ENCODE measurements at regions not wholly inside any gene's neighbourhood (a gene's known extent, or its start where the extent isn't known, plus 50 kb on each side); places are given as distances from the start of the nearest gene placed in this dataset.

DNA sequence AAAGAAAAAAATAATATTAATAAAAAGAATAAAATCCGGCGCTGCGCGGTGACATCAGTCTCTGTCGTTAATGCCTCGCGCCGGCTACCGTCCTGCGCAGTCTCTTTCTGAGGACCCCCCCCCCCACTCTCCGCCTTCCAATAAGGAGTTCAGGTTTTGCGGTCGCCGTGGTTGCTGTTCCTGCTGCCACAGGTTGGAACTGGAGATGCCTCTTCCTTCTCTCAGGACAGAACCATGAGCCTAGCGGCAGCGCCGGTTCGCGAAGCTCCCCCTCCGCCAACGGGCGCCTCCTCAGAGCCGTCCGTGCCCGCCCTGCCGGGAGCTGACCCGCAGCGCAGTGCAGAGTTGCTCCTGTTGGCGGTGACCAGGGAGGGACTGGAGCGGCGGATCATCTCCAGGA is 2093.4 kb downstream of the TP53TG3F start:
- Mint-ChIP-seq H3K4me3 (ENCODE audit: unreplicated experiment) (no peak overlapping the region), H3K27me3 (ENCODE audit: unreplicated experiment) (no peaks in the 10 kb centered on the region), H3K4me1 (ENCODE audit: unreplicated experiment) (no peaks in the 10 kb centered on the region), H3K36me3 (ENCODE audit: unreplicated experiment) (peaks cover 2% of the 10 kb centered on the region), H3K9me3 (ENCODE audit: unreplicated experiment) (peaks cover 33% of the 10 kb centered on the region), H3K27ac (ENCODE audit: unreplicated experiment) (no peak overlapping the region)
- TF ChIP-seq, protein P1, sequence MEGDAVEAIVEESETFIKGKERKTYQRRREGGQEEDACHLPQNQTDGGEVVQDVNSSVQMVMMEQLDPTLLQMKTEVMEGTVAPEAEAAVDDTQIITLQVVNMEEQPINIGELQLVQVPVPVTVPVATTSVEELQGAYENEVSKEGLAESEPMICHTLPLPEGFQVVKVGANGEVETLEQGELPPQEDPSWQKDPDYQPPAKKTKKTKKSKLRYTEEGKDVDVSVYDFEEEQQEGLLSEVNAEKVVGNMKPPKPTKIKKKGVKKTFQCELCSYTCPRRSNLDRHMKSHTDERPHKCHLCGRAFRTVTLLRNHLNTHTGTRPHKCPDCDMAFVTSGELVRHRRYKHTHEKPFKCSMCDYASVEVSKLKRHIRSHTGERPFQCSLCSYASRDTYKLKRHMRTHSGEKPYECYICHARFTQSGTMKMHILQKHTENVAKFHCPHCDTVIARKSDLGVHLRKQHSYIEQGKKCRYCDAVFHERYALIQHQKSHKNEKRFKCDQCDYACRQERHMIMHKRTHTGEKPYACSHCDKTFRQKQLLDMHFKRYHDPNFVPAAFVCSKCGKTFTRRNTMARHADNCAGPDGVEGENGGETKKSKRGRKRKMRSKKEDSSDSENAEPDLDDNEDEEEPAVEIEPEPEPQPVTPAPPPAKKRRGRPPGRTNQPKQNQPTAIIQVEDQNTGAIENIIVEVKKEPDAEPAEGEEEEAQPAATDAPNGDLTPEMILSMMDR (IDR thresholded peaks at IDR 0.05): no peak
- DNase-seq (ENCODE audit: extremely low spot score, unreplicated experiment): peak; percentile 83

DNA sequence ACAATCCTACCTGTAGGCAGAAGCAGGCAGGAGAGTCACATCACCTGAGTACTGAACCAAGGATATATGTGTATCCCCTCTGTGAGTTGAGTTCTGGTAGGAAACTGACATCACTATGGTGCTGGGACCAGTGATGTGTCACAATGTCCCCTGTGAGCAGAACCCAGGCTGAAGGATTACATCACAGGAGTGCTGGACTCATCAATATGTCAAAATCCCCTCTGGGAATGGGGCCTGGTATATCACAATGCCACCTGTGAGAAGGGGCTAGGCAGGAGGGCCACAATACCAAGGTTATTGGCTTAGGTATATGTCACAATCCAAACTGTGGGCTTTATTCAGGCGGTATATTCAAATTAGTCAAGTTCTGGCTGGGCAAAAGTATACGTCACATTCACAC is 2098.3 kb downstream of the TP53TG3F start:
- H3K27ac Mint-ChIP-seq (ENCODE audit: unreplicated experiment): no peak overlapping the region

DNA sequence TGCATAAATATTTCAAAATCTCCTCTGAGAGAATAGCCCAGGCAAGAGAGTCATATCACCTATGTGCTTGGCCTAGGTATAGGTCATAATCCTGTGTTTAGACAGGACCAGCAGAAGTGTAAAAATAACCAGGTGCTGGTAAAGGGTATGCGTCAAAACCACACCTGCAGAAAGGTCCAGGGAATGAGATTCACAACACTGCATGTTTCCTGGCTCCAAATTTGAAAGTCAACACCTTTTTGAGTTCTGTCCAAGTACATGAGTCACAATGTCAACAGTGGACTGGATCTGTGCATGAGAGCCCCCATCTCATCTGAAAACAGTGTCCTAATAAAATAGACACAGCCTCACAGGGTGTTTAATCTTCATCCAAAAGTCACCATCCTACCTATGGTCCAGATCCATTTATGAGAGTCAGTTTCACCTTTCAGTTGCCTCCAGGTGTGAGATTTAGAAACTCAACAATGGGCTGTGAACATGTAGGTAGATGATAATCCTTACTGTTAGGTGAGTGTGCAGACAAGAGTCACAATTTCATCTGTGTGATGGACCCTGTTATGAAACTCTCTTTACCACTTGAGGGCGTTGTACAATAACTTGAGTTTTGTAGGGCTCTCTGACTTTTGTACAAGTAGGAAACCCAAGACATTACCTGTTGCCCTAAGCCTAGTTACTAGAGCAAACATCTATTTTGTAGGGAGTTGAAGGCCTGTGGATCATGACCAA is 2100.7 kb downstream of the TP53TG3F start:
- Mint-ChIP-seq H3K4me3 (ENCODE audit: unreplicated experiment) (no peak overlapping the region), H3K27ac (ENCODE audit: unreplicated experiment) (no peak overlapping the region), H3K36me3 (ENCODE audit: unreplicated experiment) (no peaks in the 10 kb centered on the region), H3K9me3 (ENCODE audit: unreplicated experiment) (peaks cover 42% of the 10 kb centered on the region), H3K4me1 (ENCODE audit: unreplicated experiment) (no peaks in the 10 kb centered on the region), H3K27me3 (ENCODE audit: unreplicated experiment) (no peaks in the 10 kb centered on the region)
- TF ChIP-seq, protein P1 (IDR thresholded peaks at IDR 0.05): no peak
- no peak for DNase-seq (ENCODE audit: extremely low spot score, unreplicated experiment)

More for the DNA sequence above, 2098.3 kb downstream of the TP53TG3F start:
- peak; percentile 62 for DNase-seq (ENCODE audit: extremely low spot score, unreplicated experiment)
- Mint-ChIP-seq H3K27me3 (ENCODE audit: unreplicated experiment) (no peaks in the 10 kb centered on the region), H3K4me3 (ENCODE audit: unreplicated experiment) (no peak overlapping the region), H3K36me3 (ENCODE audit: unreplicated experiment) (peaks cover 2% of the 10 kb centered on the region), H3K4me1 (ENCODE audit: unreplicated experiment) (no peaks in the 10 kb centered on the region), H3K9me3 (ENCODE audit: unreplicated experiment) (peaks cover 44% of the 10 kb centered on the region)
- TF ChIP-seq, protein P1 (IDR thresholded peaks at IDR 0.05): no peak

DNA sequence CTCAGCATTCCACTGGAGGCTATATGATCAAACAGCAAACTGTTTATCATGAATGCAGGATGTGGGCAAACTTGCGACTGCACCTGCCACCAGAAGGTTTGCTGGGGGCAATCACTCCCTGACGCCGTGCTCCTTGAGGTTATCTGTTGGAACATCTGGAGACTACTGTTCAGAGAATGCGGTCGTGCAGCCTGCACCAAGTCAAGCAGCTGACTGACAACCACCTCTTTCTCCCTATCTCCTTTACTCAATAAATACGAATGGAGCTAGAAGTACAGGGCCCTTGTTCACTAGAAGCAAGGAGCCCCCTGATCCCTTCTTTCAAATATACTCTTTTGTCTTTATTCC is 2101.2 kb downstream of the TP53TG3F start:
- H3K4me3 Mint-ChIP-seq (ENCODE audit: unreplicated experiment): no peak overlapping the region
- TF ChIP-seq, protein P1 (IDR thresholded peaks at IDR 0.05): no peak
- no peaks in the 10 kb centered on the region for H3K4me1 Mint-ChIP-seq (ENCODE audit: unreplicated experiment)

DNA sequence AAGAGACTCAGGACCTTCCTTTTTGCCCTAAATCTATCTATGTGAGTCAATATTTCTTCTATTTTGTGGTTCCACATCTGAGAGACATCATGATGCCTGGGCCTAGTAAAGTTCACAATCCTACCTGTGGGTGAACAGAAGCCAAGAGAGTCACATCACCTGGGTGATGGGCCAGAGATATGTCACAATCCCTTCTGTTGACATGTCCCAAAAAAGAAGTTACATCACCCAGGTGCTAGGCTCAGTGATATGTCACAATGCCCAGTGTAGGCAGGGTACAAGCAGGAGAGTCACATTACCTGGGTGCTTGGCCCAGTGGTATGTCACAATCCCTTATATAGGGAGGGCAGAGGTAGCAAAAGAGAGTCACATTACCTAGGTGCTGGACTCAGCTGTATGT is 2101.9 kb downstream of the TP53TG3F start:
- H3K27ac Mint-ChIP-seq (ENCODE audit: unreplicated experiment): no peak overlapping the region
- peaks cover 53% of the 10 kb centered on the region for H3K9me3 Mint-ChIP-seq (ENCODE audit: unreplicated experiment)
- H3K27me3 Mint-ChIP-seq (ENCODE audit: unreplicated experiment): no peaks in the 10 kb centered on the region
- H3K36me3 Mint-ChIP-seq (ENCODE audit: unreplicated experiment): no peaks in the 10 kb centered on the region
- TF ChIP-seq, protein P1 (IDR thresholded peaks at IDR 0.05): no peak
- no peak overlapping the region for H3K4me3 Mint-ChIP-seq (ENCODE audit: unreplicated experiment)
- no peak for DNase-seq (ENCODE audit: extremely low spot score, unreplicated experiment)
- H3K4me1 Mint-ChIP-seq (ENCODE audit: unreplicated experiment): no peaks in the 10 kb centered on the region

More for the DNA sequence above, 2101.2 kb downstream of the TP53TG3F start:
- DNase-seq (ENCODE audit: extremely low spot score, unreplicated experiment): peak; percentile 44
- no peaks in the 10 kb centered on the region for H3K27me3 Mint-ChIP-seq (ENCODE audit: unreplicated experiment)
- no peak overlapping the region for H3K27ac Mint-ChIP-seq (ENCODE audit: unreplicated experiment)
- no peaks in the 10 kb centered on the region for H3K36me3 Mint-ChIP-seq (ENCODE audit: unreplicated experiment)
- H3K9me3 Mint-ChIP-seq (ENCODE audit: unreplicated experiment): peaks cover 47% of the 10 kb centered on the region

Data from osteocyte (in vitro differentiated cells).